Stimulated activated CD8-positive, alpha-beta memory T cell treated with anti-CD3 and anti-CD28 coated beads, Interleukin-4, amount 100 ng/mL, for 1 hour (primary cell): ENCODE measurements at regions not wholly inside any gene's neighbourhood (a gene's known extent, or its start where the extent isn't known, plus 50 kb on each side); places are given as distances from the start of the nearest gene placed in this dataset.
"Not testable (repeated sequence)": the region's sequence is repeated elsewhere in the genome, so short reads cannot be mapped to it uniquely, and the experiment has no call there.

Experiments
- DNase-seq, 2 donors: peaks; one replicate each; pipeline ENCODE4 v3.0.0-alpha.2; 2020; ENCODE audit warnings: low read depth in 2 of 2, low spot score in 1 of 2

GRCh38 chr13:99074693-99075092 lies 96.8 kb upstream of the DOCK9 start:
- DNase-seq: no peak

- no peak for DNase-seq
Measured at GRCh38 chr13:99075268-99076191, 97.7 kb upstream of the DOCK9 start.

- DNase-seq: no peak
Measured at GRCh38 chr13:99078017-99078771, 100.3 kb upstream of the DOCK9 start.

- no peak for DNase-seq
Measured at GRCh38 chr13:99080131-99080530, 102.3 kb upstream of the DOCK9 start.

DNA sequence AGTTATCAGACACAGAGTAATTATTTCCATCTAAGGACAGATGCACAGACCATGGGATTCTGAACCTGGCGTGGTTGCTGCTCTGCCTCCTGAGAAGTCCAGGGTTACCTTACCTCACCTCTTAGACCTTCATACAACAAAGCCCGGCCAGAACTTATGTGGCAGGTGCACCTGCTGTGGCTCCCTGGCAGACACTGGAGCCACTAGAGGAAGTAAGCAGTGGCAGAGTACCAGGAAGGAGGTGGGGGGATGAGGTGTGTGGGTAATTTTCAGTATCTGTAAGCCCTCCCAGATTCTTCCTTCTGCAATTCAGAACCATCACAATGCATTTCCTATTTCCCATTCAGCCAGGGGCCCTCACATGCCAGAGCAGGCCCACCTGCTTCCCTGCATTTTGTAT lies 106.1 kb upstream of the DOCK9 start:
- DNase-seq: no peak

DNA sequence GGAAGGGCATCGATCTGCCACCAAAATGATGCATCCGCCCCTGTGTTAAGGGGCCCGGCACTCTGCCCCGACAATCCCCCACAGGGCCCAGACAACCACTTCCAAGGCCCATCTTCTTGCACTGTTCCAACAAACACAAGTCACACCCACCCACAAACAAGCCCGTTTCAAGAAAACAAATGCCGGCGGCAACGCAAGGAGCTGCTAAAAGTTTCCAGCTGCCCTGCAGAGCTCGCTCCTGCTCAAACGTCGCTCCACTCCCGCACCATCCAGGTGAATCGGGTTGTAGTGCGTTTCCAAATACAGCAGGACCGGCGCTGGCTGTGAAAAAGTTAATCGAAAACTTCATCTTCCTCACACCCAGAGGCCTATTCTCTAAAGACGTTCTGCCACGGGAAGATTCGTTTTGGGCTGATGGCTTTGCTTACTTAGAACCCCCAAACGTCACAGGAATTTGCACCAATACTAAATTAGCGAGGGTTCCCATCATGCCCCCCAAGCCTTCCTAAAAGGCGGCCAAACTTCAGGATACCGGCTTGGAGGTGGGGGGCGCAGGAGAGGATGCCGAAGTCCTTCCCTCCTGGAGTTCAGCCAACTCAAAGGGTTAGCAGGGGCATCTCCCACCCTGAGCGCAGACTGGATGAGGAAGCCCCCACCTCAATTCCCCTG lies 107.4 kb upstream of the DOCK9 start:
- DNase-seq: no peak

- no peak for DNase-seq
Measured at GRCh38 chr13:99085808-99086266, 108.0 kb upstream of the DOCK9 start.

DNA sequence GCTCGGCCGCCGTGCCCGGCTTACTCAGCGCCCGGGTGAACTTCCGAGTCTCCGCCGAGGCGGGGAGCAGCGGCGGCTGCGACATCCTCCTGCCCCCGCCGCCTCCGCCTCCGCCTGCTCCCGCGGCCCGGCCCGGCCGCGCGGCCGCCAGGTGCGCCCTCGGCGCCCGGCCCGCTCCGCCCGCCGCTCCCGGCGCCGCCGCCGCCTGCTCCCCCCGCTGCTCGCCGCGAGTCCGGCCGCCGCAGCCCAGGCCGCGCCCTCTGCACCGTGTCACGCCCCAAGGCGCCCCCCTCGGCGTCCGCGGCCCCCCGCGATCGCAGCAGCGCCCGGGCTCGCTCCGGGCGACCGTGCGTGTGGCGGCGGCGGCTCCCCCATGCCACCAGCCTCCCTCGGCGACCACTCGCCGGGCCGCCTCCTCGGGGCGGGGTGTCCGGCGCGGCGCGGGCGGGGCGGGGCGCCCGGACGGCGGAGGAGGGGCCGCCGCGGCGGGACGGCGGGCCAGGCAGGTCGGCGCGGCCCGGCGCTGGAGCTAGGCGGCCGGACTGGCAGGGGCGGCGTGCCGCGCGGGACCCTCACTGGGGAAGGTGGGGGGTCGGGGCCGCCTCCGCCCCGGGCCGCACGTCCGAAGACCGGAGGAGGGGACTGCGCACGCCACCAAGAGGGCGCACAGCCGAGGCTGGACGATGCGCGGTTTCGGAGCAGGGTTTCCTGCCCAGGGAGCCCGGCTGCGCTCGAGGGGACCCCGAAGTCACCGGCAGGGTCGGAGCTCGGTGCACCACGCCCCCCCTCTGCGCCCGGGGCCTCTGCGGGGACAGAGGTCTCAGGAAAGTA lies 108.6 kb upstream of the DOCK9 start:
- DNase-seq: peak in 1 of 2 donors; percentile 46

DNA sequence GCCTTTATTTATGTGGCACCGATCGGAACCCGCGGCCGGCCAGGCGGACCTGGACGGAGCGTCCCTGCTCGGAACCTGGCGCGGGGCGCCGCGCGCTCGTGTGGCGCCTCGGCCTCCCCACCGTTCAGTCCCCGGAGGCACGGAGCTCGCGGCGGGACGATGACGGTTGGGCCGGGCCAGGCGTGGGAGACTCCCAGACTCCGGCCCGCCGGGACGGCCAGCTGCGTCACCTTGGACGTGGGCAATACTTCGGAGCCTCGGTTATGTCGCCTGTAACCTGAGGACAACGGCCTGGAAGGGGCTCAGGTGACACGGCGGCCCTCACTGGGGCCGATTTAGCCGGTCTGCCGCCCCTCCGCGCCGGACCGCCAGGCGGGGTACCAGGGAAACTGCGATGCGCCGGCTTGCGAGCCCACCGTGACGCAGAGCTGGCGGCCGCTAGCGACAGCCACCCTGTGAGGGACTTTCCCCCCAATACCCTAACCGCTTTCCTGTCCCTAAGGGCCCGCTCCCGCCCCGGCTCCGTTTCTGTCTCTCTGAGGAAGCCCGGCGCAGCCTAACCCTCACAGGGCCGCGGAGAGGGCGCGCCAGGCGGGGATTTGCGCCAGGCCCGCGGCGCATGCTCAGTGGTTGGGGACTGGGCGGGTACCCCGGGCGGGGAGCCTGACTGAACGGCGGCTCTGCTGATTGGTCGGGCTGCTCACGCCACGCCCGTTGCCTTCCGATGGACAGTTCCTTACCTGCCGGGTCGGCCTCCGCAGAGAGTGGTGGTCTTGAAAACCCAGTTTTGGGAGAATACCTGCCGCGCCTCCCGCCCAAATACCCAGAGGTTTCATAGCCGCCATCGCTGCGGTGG lies 109.5 kb upstream of the DOCK9 start:
- peak; percentile 73 to 88 for DNase-seq

- no peak for DNase-seq
Measured at GRCh38 chr13:99087954-99088491, 110.2 kb upstream of the DOCK9 start.

DNA sequence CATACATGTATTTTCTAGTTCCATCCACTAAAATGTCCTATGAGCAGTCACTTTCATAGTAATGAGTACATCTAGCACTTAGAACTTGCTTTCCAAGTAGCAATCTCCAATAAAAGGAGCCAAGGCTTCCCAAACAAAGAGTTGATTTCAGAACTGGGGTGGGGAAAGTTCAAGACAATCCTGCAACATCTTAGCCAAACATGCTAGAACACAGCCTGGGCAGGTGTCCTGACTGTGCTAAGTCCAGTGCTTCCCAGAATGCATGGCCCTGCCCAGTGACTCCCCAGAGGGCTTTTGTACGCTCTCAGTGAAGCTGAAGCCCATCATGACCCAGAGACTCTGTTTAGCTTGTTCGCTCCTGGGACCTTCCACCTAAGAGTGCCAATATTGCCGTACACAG lies 106.7 kb upstream of the UBAC2 start:
- DNase-seq: no peak

- not testable (repeated sequence) for DNase-seq
Measured at GRCh38 chr13:99101831-99102230, 98.8 kb upstream of the UBAC2 start.

DNA sequence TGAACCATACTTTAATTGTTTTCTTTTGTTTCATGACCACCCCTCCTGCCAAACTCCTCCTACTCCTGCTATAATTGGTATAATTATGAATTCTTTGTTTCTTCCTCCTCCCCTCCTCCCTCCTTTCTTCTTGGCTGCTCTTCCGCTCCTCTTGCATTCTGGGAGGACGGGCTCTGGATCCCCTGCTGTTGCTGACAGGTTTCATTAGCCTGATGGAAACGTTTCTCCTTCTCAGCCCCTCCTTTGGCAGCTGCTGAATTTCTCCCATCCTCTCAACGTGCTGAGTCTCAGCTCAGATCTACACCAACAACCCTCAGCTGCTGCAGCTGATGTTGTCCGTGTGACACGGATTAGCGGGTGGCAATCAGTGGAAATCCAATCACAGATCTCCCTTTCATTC lies 97.1 kb upstream of the UBAC2 start:
- DNase-seq: no peak

GRCh38 chr13:99104396-99104795 lies 96.3 kb upstream of the UBAC2 start:
- DNase-seq: no peak

- DNase-seq: no peak
Measured at GRCh38 chr13:99105160-99105559, 95.5 kb upstream of the UBAC2 start.

DNA sequence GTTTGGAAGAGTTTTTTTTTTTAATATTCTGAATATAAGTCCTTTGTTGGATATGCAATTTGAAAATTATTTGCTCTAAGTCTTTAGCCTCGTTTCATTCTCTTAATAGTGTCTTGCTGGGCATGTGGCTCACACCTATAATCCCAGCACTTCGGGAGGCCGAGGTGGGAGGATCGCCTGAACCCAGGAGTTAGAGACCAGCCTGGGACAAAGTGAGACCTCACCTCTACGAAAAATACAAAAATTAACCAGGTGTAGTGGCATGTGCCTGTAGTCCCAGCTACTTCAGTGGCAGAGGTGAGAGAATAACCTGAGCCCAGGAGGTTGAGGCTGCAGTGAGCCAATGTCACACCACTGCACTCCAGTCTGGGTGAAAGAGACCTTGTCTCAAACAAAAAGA lies 87.3 kb upstream of the UBAC2 start:
- DNase-seq: no peak

- DNase-seq: no peak
Measured at GRCh38 chr13:99118179-99118578, 82.5 kb upstream of the UBAC2 start.

DNA sequence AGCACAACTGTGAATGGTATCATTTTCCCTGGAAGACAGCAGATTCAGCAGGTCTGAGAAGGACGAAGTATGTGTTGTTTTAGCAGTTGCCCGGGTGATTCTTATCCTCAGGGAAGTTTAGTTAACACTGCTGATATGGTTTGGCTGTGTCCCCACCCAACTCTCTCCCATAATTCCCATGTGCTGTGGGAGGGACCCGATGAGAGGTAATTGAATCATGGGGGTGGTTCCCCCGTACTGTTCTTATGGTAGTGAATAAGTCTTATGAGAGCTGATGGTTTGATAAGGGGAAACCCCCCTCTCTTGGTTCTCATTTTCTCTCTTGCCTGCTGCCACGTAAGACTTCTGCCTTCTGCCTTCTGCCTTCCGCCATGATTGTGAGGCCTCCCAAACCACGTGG lies 81.0 kb upstream of the UBAC2 start:
- DNase-seq: no peak

DNA sequence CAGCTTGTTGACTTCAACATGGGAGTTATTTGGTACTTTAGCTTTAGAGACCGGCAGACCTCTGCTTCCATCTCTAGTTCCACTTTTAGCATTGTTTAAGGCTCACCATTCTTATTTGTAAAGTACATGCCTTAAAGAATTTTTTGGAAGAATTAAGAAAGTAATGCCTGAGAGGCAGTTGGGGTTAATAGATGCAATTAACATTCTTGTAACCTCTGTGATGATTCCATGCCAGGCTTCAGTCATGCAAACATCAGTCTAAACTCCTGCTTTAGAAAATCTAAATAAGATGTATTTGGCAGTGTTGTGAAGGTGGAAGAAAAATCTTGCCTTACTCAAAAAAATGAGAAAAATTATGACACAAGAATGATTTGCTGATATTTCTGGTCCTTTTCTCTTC lies 79.9 kb upstream of the UBAC2 start:
- no peak for DNase-seq

- no peak for DNase-seq
Measured at GRCh38 chr13:99122171-99122570, 78.5 kb upstream of the UBAC2 start.
